Type B pancreatic cell (in vitro differentiated cells): ENCODE measurements at regions not wholly inside any gene's neighbourhood (a gene's known extent, or its start where the extent isn't known, plus 50 kb on each side); places are given as distances from the start of the nearest gene placed in this dataset.
A peak's percentile ranks its signal among the peaks of the same experiment; 100 is the strongest.

Experiments used
- DNase-seq: peaks from one replicate; pipeline ENCODE4 v3.0.0; 2021; ENCODE audit warnings: mixed read lengths; ENCODE audit not compliant: unreplicated experiment; ENCODE audit errors: extremely low spot score
- H3K27ac Mint-ChIP-seq: 2 replicates; pipeline ENCODE4 v1.8.0; 2021; ENCODE audit warnings: mild to moderate bottlenecking, mixed read lengths
- H3K27me3 Mint-ChIP-seq: 2 replicates; pipeline ENCODE4 v1.8.0; 2021; ENCODE audit warnings: mixed read lengths
- H3K36me3 Mint-ChIP-seq: 2 replicates; pipeline ENCODE4 v1.8.0; 2021; ENCODE audit warnings: mixed read lengths
- H3K4me1 Mint-ChIP-seq: one replicate; pipeline ENCODE4 v1.8.0; 2021; ENCODE audit warnings: mixed read lengths; ENCODE audit not compliant: unreplicated experiment
- H3K4me3 Mint-ChIP-seq: 2 replicates; pipeline ENCODE4 v1.8.0; 2021; ENCODE audit warnings: mild to moderate bottlenecking, mixed read lengths
- H3K9me3 Mint-ChIP-seq: 2 replicates; pipeline ENCODE4 v1.8.0; 2021; ENCODE audit warnings: mixed read lengths
- CTCF ChIP-seq: fragments of 200-600 bp; sonication (generic); conservative IDR thresholded peaks from 2 replicates; pipeline ENCODE4 v1.5.0; 2021; ENCODE audit warnings: antibody characterized with exemption, mild to moderate bottlenecking

GRCh38 chrX:45777366-45777765 lies 576.7 kb upstream of the DIPK2B start:
- no peak overlapping the region for H3K27ac Mint-ChIP-seq
- TF ChIP-seq CTCF = no peak

GRCh38 chrX:45775468-45775867 lies 574.8 kb upstream of the DIPK2B start:
- H3K36me3 Mint-ChIP-seq = peaks cover 9% of the 10 kb centered on the region
- H3K27me3 Mint-ChIP-seq = no peaks in the 10 kb centered on the region
- no peak for TF ChIP-seq CTCF
- H3K9me3 Mint-ChIP-seq = peaks cover 6% of the 10 kb centered on the region
- H3K4me3 Mint-ChIP-seq = no peak overlapping the region
- H3K27ac Mint-ChIP-seq = no peak overlapping the region
- DNase-seq = no peak
- H3K4me1 Mint-ChIP-seq = peaks cover 30% of the 10 kb centered on the region

More at GRCh38 chrX:45777366-45777765, 576.7 kb upstream of the DIPK2B start:
- DNase-seq = no peak
- Mint-ChIP-seq H3K4me1 (peaks cover 25% of the 10 kb centered on the region), H3K4me3 (no peak overlapping the region), H3K27me3 (no peaks in the 10 kb centered on the region), H3K9me3 (peaks cover 6% of the 10 kb centered on the region), H3K36me3 (peaks cover 9% of the 10 kb centered on the region)

- H3K4me1 Mint-ChIP-seq = peaks cover 30% of the 10 kb centered on the region
- peaks cover 6% of the 10 kb centered on the region for H3K9me3 Mint-ChIP-seq
- no peak for DNase-seq
- no peak for TF ChIP-seq CTCF
- H3K27me3 Mint-ChIP-seq = no peaks in the 10 kb centered on the region
- peaks cover 8% of the 10 kb centered on the region for H3K36me3 Mint-ChIP-seq
- no peak overlapping the region for H3K4me3 Mint-ChIP-seq
- peak overlapping the region; percentile 12 for H3K27ac Mint-ChIP-seq
Measured at GRCh38 chrX:45774961-45775360, 574.3 kb upstream of the DIPK2B start.

- no peak for DNase-seq
- H3K9me3 Mint-ChIP-seq = peaks cover 6% of the 10 kb centered on the region
- no peaks in the 10 kb centered on the region for H3K27me3 Mint-ChIP-seq
- H3K27ac Mint-ChIP-seq = peak overlapping the region; percentile 12
- no peak for TF ChIP-seq CTCF
- H3K36me3 Mint-ChIP-seq = peaks cover 5% of the 10 kb centered on the region
- peaks cover 30% of the 10 kb centered on the region for H3K4me1 Mint-ChIP-seq
- no peak overlapping the region for H3K4me3 Mint-ChIP-seq
Measured at GRCh38 chrX:45773572-45773971, 572.9 kb upstream of the DIPK2B start.

- H3K9me3 Mint-ChIP-seq = peaks cover 1% of the 10 kb centered on the region
- H3K4me3 Mint-ChIP-seq = no peak overlapping the region
- H3K27ac Mint-ChIP-seq = peak overlapping the region; percentile 60
- peaks cover 25% of the 10 kb centered on the region for H3K4me1 Mint-ChIP-seq
- DNase-seq = no peak
- no peak for TF ChIP-seq CTCF
- peaks cover 1% of the 10 kb centered on the region for H3K36me3 Mint-ChIP-seq
- H3K27me3 Mint-ChIP-seq = no peaks in the 10 kb centered on the region
Measured at GRCh38 chrX:45771560-45772340, 571.1 kb upstream of the DIPK2B start.
